Activated CD8-positive, alpha-beta memory T cell treated with anti-CD3 and anti-CD28 coated beads for 24 hours (primary cell): ENCODE measurements at regions not wholly inside any gene's neighbourhood (a gene's known extent, or its start where the extent isn't known, plus 50 kb on each side); places are given as distances from the start of the nearest gene placed in this dataset.

ENCODE experiments used
- DNase-seq: peaks from one replicate; pipeline ENCODE4 v3.0.0-alpha.2; 2020

GRCh38 chr15:29913528-29914135 lies 91.4 kb upstream of the TJP1 start:
- no peak for DNase-seq

- DNase-seq, result no peak
These were observed 89.4 kb upstream of the TJP1 start for GRCh38 chr15:29911705-29912104.

- DNase-seq, result no peak
These were observed 87.8 kb upstream of the TJP1 start for GRCh38 chr15:29910068-29910467.

GRCh38 chr15:29904757-29905417 lies 82.6 kb upstream of the TJP1 start:
- DNase-seq, result no peak

- no peak for DNase-seq
These were observed 81.7 kb upstream of the TJP1 start for GRCh38 chr15:29903785-29904464.

GRCh38 chr15:29903028-29903427 lies 80.8 kb upstream of the TJP1 start:
- DNase-seq, result no peak

GRCh38 chr15:29900237-29901189 lies 78.2 kb upstream of the TJP1 start:
- no peak for DNase-seq

- no peak for DNase-seq
These were observed 73.8 kb upstream of the TJP1 start for GRCh38 chr15:29896062-29896461.

- no peak for DNase-seq
These were observed 68.8 kb upstream of the TJP1 start for GRCh38 chr15:29891096-29891457.

- DNase-seq, result no peak
These were observed 68.2 kb upstream of the TJP1 start for GRCh38 chr15:29890336-29891095.

GRCh38 chr15:29889542-29890329 lies 67.5 kb upstream of the TJP1 start:
- DNase-seq, result no peak

- no peak for DNase-seq
These were observed 66.4 kb upstream of the TJP1 start for GRCh38 chr15:29888646-29889045.

- no peak for DNase-seq
These were observed 65.5 kb upstream of the TJP1 start for GRCh38 chr15:29887721-29888120.

- DNase-seq, result no peak
These were observed 62.9 kb upstream of the TJP1 start for GRCh38 chr15:29885183-29885582.

- no peak for DNase-seq
These were observed 60.9 kb upstream of the TJP1 start for GRCh38 chr15:29883126-29883525.

- DNase-seq, result no peak
These were observed 58.6 kb upstream of the TJP1 start for GRCh38 chr15:29880886-29881285.

GRCh38 chr15:29880341-29880740 lies 58.1 kb upstream of the TJP1 start:
- DNase-seq, result no peak

GRCh38 chr15:29874977-29875376 lies 52.7 kb upstream of the TJP1 start:
- DNase-seq, result no peak

- no peak for DNase-seq
These were observed 51.7 kb upstream of the TJP1 start for GRCh38 chr15:29873947-29874411.

- no peak for DNase-seq
These were observed 51.0 kb upstream of the TJP1 start for GRCh38 chr15:29873264-29873663.

- no peak for DNase-seq
These were observed 50.4 kb upstream of the TJP1 start for GRCh38 chr15:29872716-29873115.
